ENCODE measurements at regions not wholly inside any gene's neighbourhood (a gene's known extent, or its start where the extent isn't known, plus 50 kb on each side); places are given as distances from the start of the nearest gene placed in this dataset.

DNA sequence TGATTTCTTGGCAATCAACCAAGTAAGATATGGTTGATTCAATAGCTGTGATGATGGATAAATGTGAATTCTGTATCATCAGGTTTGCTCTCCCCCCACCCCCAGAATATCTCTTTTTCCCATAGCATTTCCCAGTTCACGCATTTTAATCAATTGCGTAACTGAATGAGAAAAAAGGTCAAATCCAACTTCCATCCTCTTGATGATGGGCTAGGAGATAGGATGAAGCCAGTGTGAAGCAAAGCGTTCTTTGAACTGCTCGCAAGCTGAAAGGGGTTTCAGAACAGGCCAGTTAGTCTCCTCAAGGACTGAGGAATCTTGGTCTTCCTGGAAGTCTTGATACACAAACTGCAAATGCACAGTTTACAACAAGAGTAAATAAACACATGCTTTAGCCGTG, 94.5 kb upstream of the ARMC3 start:
- TF ChIP-seq POLR2AphosphoS5 (IDR thresholded peaks at IDR 0.05; ENCODE audit: low read depth, low read length) = no peak
- TF ChIP-seq, protein P1, sequence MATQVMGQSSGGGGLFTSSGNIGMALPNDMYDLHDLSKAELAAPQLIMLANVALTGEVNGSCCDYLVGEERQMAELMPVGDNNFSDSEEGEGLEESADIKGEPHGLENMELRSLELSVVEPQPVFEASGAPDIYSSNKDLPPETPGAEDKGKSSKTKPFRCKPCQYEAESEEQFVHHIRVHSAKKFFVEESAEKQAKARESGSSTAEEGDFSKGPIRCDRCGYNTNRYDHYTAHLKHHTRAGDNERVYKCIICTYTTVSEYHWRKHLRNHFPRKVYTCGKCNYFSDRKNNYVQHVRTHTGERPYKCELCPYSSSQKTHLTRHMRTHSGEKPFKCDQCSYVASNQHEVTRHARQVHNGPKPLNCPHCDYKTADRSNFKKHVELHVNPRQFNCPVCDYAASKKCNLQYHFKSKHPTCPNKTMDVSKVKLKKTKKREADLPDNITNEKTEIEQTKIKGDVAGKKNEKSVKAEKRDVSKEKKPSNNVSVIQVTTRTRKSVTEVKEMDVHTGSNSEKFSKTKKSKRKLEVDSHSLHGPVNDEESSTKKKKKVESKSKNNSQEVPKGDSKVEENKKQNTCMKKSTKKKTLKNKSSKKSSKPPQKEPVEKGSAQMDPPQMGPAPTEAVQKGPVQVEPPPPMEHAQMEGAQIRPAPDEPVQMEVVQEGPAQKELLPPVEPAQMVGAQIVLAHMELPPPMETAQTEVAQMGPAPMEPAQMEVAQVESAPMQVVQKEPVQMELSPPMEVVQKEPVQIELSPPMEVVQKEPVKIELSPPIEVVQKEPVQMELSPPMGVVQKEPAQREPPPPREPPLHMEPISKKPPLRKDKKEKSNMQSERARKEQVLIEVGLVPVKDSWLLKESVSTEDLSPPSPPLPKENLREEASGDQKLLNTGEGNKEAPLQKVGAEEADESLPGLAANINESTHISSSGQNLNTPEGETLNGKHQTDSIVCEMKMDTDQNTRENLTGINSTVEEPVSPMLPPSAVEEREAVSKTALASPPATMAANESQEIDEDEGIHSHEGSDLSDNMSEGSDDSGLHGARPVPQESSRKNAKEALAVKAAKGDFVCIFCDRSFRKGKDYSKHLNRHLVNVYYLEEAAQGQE (IDR thresholded peaks at IDR 0.05; ENCODE audit: insufficient read depth in 1 of 2, low read depth in 2 of 2, low read length in 2 of 2) = no peak

Data from PFSK-1 (cell line).